Cardiac muscle cell (in vitro differentiated cells and primary cell): ENCODE measurements at regions not wholly inside any gene's neighbourhood (a gene's known extent, or its start where the extent isn't known, plus 50 kb on each side); places are given as distances from the start of the nearest gene placed in this dataset.

Experiments
- DNase-seq, 2 donors: peaks; one replicate each; pipeline versions ENCODE4 v3.0.0 to v3.0.0-alpha.2; 2010 to 2017; ENCODE audit warnings: low read depth in 1 of 2, low spot score in 1 of 2
- H3K27ac ChIP-seq: fragments of 200-600 bp; sonication (generic); 2 replicates; pipeline ENCODE4 v1.5.1; 2016
- H3K27me3 ChIP-seq: fragments of 200-600 bp; sonication (generic); 2 replicates; pipeline ENCODE4 v1.6.0; 2016; ENCODE audit warnings: control low read depth
- H3K36me3 ChIP-seq: fragments of 200-600 bp; sonication (generic); 2 replicates; pipeline ENCODE4 v1.5.1; 2016; ENCODE audit warnings: control low read depth
- H3K4me1 ChIP-seq: fragments of 200-600 bp; sonication (generic); 2 replicates; pipeline ENCODE4 v1.8.1; 2017; ENCODE audit warnings: low read depth, mild to moderate bottlenecking, mixed run types
- H3K4me3 ChIP-seq: fragments of 200-600 bp; sonication (generic); 2 replicates; pipeline ENCODE4 v1.5.1; 2016; ENCODE audit warnings: mild to moderate bottlenecking
- H3K9me3 ChIP-seq: fragments of 200-600 bp; sonication (generic); 2 replicates; pipeline ENCODE4 v1.5.1; 2017; ENCODE audit warnings: low read depth, mild to moderate bottlenecking, control low read depth
- TF ChIP-seq, protein P1 (sequence below): IDR thresholded peaks from 2 replicates; pipeline ENCODE4 v1.5.1; 2012; ENCODE audit warnings: low read depth, mild to moderate bottlenecking, low read length

DNA sequence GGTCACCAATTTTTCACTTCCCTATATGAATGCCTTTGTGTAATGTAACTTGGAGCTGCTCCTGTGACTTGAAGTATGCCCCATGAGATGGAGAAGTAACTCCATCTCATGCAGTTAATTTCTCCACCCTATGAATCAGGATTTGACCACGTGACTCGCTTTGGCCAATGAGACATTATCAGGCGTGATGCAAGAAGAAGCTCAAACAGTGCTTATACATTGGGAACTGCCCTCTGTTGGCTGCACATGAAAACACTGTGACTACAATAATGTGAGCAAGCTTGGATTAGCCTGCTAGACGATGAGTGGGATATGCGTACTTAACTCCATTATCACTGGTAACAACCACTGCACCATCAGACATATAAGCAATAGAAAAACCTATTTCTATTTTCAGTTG lies 684.4 kb downstream of the PLA2G4A start:
- H3K36me3 ChIP-seq, result no peaks in the 10 kb centered on the region

DNA sequence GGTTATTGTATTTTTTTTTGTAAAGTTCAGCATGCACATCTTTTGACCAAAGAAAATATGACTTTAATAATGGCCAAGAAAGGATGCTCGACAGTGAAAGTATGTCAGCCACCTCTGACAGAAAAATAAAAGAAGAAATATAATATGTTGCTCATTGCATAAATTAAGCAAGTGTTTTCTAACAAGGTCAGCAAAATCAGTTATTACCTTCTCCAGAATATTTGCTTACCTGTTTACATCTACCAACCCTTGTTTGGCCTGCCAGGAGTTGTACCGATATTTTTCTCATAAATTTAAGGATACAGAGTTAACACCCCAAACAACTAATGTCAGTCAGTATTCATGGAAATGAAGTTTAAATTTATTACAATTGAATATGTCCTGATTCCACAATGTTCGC lies 685.4 kb downstream of the PLA2G4A start:
- Histone ChIP-seq H3K4me1 (no peaks in the 10 kb centered on the region), H3K36me3 (no peaks in the 10 kb centered on the region), H3K4me3 (no peak overlapping the region), H3K27ac (no peak overlapping the region), H3K9me3 (no peaks in the 10 kb centered on the region), H3K27me3 (no peaks in the 10 kb centered on the region)
- no peak for DNase-seq
- TF ChIP-seq, protein P1, sequence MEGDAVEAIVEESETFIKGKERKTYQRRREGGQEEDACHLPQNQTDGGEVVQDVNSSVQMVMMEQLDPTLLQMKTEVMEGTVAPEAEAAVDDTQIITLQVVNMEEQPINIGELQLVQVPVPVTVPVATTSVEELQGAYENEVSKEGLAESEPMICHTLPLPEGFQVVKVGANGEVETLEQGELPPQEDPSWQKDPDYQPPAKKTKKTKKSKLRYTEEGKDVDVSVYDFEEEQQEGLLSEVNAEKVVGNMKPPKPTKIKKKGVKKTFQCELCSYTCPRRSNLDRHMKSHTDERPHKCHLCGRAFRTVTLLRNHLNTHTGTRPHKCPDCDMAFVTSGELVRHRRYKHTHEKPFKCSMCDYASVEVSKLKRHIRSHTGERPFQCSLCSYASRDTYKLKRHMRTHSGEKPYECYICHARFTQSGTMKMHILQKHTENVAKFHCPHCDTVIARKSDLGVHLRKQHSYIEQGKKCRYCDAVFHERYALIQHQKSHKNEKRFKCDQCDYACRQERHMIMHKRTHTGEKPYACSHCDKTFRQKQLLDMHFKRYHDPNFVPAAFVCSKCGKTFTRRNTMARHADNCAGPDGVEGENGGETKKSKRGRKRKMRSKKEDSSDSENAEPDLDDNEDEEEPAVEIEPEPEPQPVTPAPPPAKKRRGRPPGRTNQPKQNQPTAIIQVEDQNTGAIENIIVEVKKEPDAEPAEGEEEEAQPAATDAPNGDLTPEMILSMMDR, result no peak

More for the DNA sequence above, 684.4 kb downstream of the PLA2G4A start:
- H3K4me1 ChIP-seq, result no peaks in the 10 kb centered on the region
- no peaks in the 10 kb centered on the region for H3K9me3 ChIP-seq
- H3K27me3 ChIP-seq, result no peaks in the 10 kb centered on the region
- H3K27ac ChIP-seq, result no peak overlapping the region
- no peak for DNase-seq
- H3K4me3 ChIP-seq, result no peak overlapping the region
- TF ChIP-seq, protein P1, result no peak

DNA sequence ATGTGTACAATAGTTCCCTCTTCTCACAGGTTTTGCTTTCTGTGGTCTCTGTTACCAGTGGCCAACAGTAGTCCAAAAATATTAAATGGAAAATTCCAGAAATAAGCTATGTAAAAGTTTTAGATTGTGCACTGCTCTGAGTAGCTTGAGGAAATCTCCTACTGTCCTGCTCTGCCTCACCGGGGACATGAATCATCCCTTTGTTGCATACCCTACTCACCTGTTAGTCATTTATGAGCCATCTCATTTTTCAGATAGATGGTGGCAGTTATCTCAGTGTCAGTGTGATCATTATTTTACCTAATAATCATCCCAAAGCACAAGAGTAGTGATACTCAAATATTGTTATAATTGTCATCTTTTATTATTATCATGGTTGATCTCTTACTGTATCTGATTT lies 688.1 kb downstream of the PLA2G4A start:
- no peaks in the 10 kb centered on the region for H3K27me3 ChIP-seq
- H3K9me3 ChIP-seq, result no peaks in the 10 kb centered on the region
- TF ChIP-seq, protein P1, result no peak
- DNase-seq, result no peak
- no peak overlapping the region for H3K27ac ChIP-seq
- H3K36me3 ChIP-seq, result no peaks in the 10 kb centered on the region
- no peaks in the 10 kb centered on the region for H3K4me1 ChIP-seq
- H3K4me3 ChIP-seq, result no peak overlapping the region

DNA sequence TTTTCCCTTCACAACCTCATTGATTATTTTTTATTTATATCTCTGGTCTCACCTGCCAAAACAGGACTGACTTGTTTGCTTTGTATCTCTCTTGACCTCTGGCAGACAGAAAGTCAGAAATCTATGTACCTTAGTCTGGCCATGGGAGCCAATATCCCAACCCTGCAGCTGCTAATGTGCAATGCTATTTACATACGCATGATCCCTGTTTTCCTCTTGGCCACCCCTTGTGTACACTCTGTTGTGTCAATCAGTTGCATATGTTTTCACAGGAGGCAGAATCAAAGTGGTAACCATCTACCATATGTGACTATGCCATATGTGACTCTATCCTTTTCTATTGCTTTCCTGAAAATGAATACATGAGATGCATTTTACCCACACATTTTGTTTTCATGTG lies 688.8 kb downstream of the PLA2G4A start:
- Histone ChIP-seq H3K9me3 (no peaks in the 10 kb centered on the region), H3K27me3 (no peaks in the 10 kb centered on the region), H3K27ac (no peak overlapping the region), H3K4me3 (no peak overlapping the region), H3K36me3 (no peaks in the 10 kb centered on the region), H3K4me1 (no peaks in the 10 kb centered on the region)
- TF ChIP-seq, protein P1, result no peak
- no peak for DNase-seq

DNA sequence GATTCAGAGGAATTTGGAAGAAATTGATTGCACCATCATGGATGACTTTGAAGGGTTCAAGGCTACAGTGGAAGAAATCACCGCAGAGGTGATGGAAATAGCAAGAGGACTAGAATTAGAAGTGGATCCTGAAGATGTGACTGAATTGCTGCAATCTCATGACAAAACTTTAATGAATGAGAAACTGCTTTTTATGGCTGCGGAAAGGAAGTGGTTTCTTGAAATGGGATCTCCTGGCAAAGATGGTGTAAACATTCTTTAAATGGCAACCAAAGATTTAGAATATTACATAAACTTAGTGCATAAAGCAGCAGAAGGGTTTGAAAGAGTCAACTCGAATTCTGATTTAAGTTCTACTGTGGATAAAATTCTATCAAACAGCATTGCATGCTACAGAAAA lies 698.6 kb downstream of the PLA2G4A start:
- no peak overlapping the region for H3K27ac ChIP-seq
- TF ChIP-seq, protein P1, result no peak
- DNase-seq, result no peak
- H3K27me3 ChIP-seq, result no peaks in the 10 kb centered on the region
- no peaks in the 10 kb centered on the region for H3K9me3 ChIP-seq
- no peak overlapping the region for H3K4me3 ChIP-seq
- H3K36me3 ChIP-seq, result no peaks in the 10 kb centered on the region
- no peaks in the 10 kb centered on the region for H3K4me1 ChIP-seq

DNA sequence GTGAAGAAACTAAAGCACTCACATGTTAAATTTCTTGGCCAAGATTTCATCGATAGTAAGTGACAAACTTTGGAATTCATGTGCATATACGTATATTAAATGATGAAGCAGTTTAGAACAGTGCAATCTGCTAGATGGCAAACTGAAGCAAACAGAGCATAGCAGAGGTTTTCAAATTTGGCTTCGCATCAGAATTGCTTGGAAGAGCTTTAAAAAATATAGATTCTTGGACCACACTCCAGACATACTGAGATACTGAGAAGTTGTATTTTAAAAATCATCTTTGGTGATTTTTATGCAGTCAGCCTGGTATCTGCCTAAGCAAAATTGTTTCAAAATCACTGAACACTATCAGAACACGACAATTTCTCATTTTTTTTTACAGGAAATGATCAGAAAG lies 709.2 kb downstream of the PLA2G4A start:
- Histone ChIP-seq H3K4me3 (no peak overlapping the region), H3K36me3 (no peaks in the 10 kb centered on the region), H3K9me3 (no peaks in the 10 kb centered on the region), H3K27ac (no peak overlapping the region), H3K4me1 (no peaks in the 10 kb centered on the region), H3K27me3 (no peaks in the 10 kb centered on the region)
- TF ChIP-seq, protein P1, result no peak
- DNase-seq, result no peak
